ENCODE measurements at regions not wholly inside any gene's neighbourhood (a gene's known extent, or its start where the extent isn't known, plus 50 kb on each side); places are given as distances from the start of the nearest gene placed in this dataset.

GRCh38 chr12:58521796-58522195 is 398.5 kb downstream of the LRIG3 start:
- FAIRE-seq (no peak), DNase-seq (ENCODE audit: insufficient read length, low spot score) (no peak)
- TF ChIP-seq TAF1 (IDR thresholded peaks at IDR 0.05; ENCODE audit: low read depth, low read length) (no peak), SPI1 (IDR thresholded peaks at IDR 0.05; ENCODE audit: low read depth, low read length) (no peak), POLR2A (IDR thresholded peaks at IDR 0.05; ENCODE audit: low read depth, low read length) (no peak), PAX5 (IDR thresholded peaks at IDR 0.05; ENCODE audit: insufficient read depth, low read length, severe bottlenecking) (no peak), POLR2AphosphoS5 (IDR thresholded peaks at IDR 0.05; ENCODE audit: low read depth, low read length) (no peak), POU2F2 (IDR thresholded peaks at IDR 0.05; ENCODE audit: low read depth, low read length) (no peak)

- no peak for TF ChIP-seq POLR2A (IDR thresholded peaks at IDR 0.05; ENCODE audit: low read depth, low read length)
- TF ChIP-seq PAX5 (IDR thresholded peaks at IDR 0.05; ENCODE audit: insufficient read depth, low read length, severe bottlenecking), result no peak
- TF ChIP-seq SPI1 (IDR thresholded peaks at IDR 0.05; ENCODE audit: low read depth, low read length), result no peak
- TF ChIP-seq TAF1 (IDR thresholded peaks at IDR 0.05; ENCODE audit: low read depth, low read length), result no peak
- no peak for TF ChIP-seq POLR2AphosphoS5 (IDR thresholded peaks at IDR 0.05; ENCODE audit: low read depth, low read length)
- TF ChIP-seq POU2F2 (IDR thresholded peaks at IDR 0.05; ENCODE audit: low read depth, low read length), result no peak
- DNase-seq (ENCODE audit: insufficient read length, low spot score), result no peak
Measured at GRCh38 chr12:58523360-58523759, 396.9 kb downstream of the LRIG3 start.

GRCh38 chr12:58528271-58528670 is 392.0 kb downstream of the LRIG3 start:
- DNase-seq (ENCODE audit: insufficient read length, low spot score), result no peak

More at GRCh38 chr12:58523360-58523759, 396.9 kb downstream of the LRIG3 start:
- no peak for FAIRE-seq

GRCh38 chr12:58529114-58529665 is 391.1 kb downstream of the LRIG3 start:
- FAIRE-seq (no peak), DNase-seq (ENCODE audit: insufficient read length, low spot score) (no peak)
- no peak for TF ChIP-seq TAF1 (IDR thresholded peaks at IDR 0.05; ENCODE audit: low read depth, low read length)
- no peak for TF ChIP-seq PAX5 (IDR thresholded peaks at IDR 0.05; ENCODE audit: insufficient read depth, low read length, severe bottlenecking)
- no peak for TF ChIP-seq POLR2A (IDR thresholded peaks at IDR 0.05; ENCODE audit: low read depth, low read length)
- no peak for TF ChIP-seq POLR2AphosphoS5 (IDR thresholded peaks at IDR 0.05; ENCODE audit: low read depth, low read length)
- no peak for TF ChIP-seq SPI1 (IDR thresholded peaks at IDR 0.05; ENCODE audit: low read depth, low read length)
- no peak for TF ChIP-seq POU2F2 (IDR thresholded peaks at IDR 0.05; ENCODE audit: low read depth, low read length)

More at GRCh38 chr12:58528271-58528670, 392.0 kb downstream of the LRIG3 start:
- FAIRE-seq, result no peak
- TF ChIP-seq POLR2AphosphoS5 (IDR thresholded peaks at IDR 0.05; ENCODE audit: low read depth, low read length) (no peak), TAF1 (IDR thresholded peaks at IDR 0.05; ENCODE audit: low read depth, low read length) (no peak), POU2F2 (IDR thresholded peaks at IDR 0.05; ENCODE audit: low read depth, low read length) (no peak), PAX5 (IDR thresholded peaks at IDR 0.05; ENCODE audit: insufficient read depth, low read length, severe bottlenecking) (no peak), SPI1 (IDR thresholded peaks at IDR 0.05; ENCODE audit: low read depth, low read length) (no peak), POLR2A (IDR thresholded peaks at IDR 0.05; ENCODE audit: low read depth, low read length) (no peak)

- TF ChIP-seq POLR2AphosphoS5 (IDR thresholded peaks at IDR 0.05; ENCODE audit: low read depth, low read length) (no peak), PAX5 (IDR thresholded peaks at IDR 0.05; ENCODE audit: insufficient read depth, low read length, severe bottlenecking) (no peak), TAF1 (IDR thresholded peaks at IDR 0.05; ENCODE audit: low read depth, low read length) (no peak), POU2F2 (IDR thresholded peaks at IDR 0.05; ENCODE audit: low read depth, low read length) (no peak), SPI1 (IDR thresholded peaks at IDR 0.05; ENCODE audit: low read depth, low read length) (no peak), POLR2A (IDR thresholded peaks at IDR 0.05; ENCODE audit: low read depth, low read length) (no peak)
- DNase-seq (ENCODE audit: insufficient read length, low spot score) (no peak), FAIRE-seq (no peak)
Measured at GRCh38 chr12:58529897-58530741, 390.2 kb downstream of the LRIG3 start.

GRCh38 chr12:58530742-58531062 is 389.6 kb downstream of the LRIG3 start:
- DNase-seq (ENCODE audit: insufficient read length, low spot score), result no peak
- FAIRE-seq, result no peak
- no peak for TF ChIP-seq PAX5 (IDR thresholded peaks at IDR 0.05; ENCODE audit: insufficient read depth, low read length, severe bottlenecking)
- no peak for TF ChIP-seq POLR2A (IDR thresholded peaks at IDR 0.05; ENCODE audit: low read depth, low read length)
- TF ChIP-seq POU2F2 (IDR thresholded peaks at IDR 0.05; ENCODE audit: low read depth, low read length), result no peak
- no peak for TF ChIP-seq SPI1 (IDR thresholded peaks at IDR 0.05; ENCODE audit: low read depth, low read length)
- no peak for TF ChIP-seq POLR2AphosphoS5 (IDR thresholded peaks at IDR 0.05; ENCODE audit: low read depth, low read length)
- TF ChIP-seq TAF1 (IDR thresholded peaks at IDR 0.05; ENCODE audit: low read depth, low read length), result no peak

- FAIRE-seq, result no peak
- TF ChIP-seq TAF1 (IDR thresholded peaks at IDR 0.05; ENCODE audit: low read depth, low read length) (no peak), POLR2AphosphoS5 (IDR thresholded peaks at IDR 0.05; ENCODE audit: low read depth, low read length) (no peak), POLR2A (IDR thresholded peaks at IDR 0.05; ENCODE audit: low read depth, low read length) (no peak), SPI1 (IDR thresholded peaks at IDR 0.05; ENCODE audit: low read depth, low read length) (no peak), PAX5 (IDR thresholded peaks at IDR 0.05; ENCODE audit: insufficient read depth, low read length, severe bottlenecking) (no peak), POU2F2 (IDR thresholded peaks at IDR 0.05; ENCODE audit: low read depth, low read length) (no peak)
- no peak for DNase-seq (ENCODE audit: insufficient read length, low spot score)
Measured at GRCh38 chr12:58532855-58533608, 387.3 kb downstream of the LRIG3 start.

- no peak for FAIRE-seq
- DNase-seq (ENCODE audit: insufficient read length, low spot score), result no peak
- TF ChIP-seq POLR2AphosphoS5 (IDR thresholded peaks at IDR 0.05; ENCODE audit: low read depth, low read length) (no peak), POU2F2 (IDR thresholded peaks at IDR 0.05; ENCODE audit: low read depth, low read length) (no peak), POLR2A (IDR thresholded peaks at IDR 0.05; ENCODE audit: low read depth, low read length) (no peak), SPI1 (IDR thresholded peaks at IDR 0.05; ENCODE audit: low read depth, low read length) (no peak), PAX5 (IDR thresholded peaks at IDR 0.05; ENCODE audit: insufficient read depth, low read length, severe bottlenecking) (no peak), TAF1 (IDR thresholded peaks at IDR 0.05; ENCODE audit: low read depth, low read length) (no peak)
Measured at GRCh38 chr12:58533652-58534051, 386.7 kb downstream of the LRIG3 start.

- no peak for TF ChIP-seq SPI1 (IDR thresholded peaks at IDR 0.05; ENCODE audit: low read depth, low read length)
- TF ChIP-seq POLR2A (IDR thresholded peaks at IDR 0.05; ENCODE audit: low read depth, low read length), result no peak
- no peak for TF ChIP-seq POU2F2 (IDR thresholded peaks at IDR 0.05; ENCODE audit: low read depth, low read length)
- no peak for TF ChIP-seq PAX5 (IDR thresholded peaks at IDR 0.05; ENCODE audit: insufficient read depth, low read length, severe bottlenecking)
- TF ChIP-seq TAF1 (IDR thresholded peaks at IDR 0.05; ENCODE audit: low read depth, low read length), result no peak
- TF ChIP-seq POLR2AphosphoS5 (IDR thresholded peaks at IDR 0.05; ENCODE audit: low read depth, low read length), result no peak
- DNase-seq (ENCODE audit: insufficient read length, low spot score), result no peak
- no peak for FAIRE-seq
Measured at GRCh38 chr12:58537278-58537677, 383.0 kb downstream of the LRIG3 start.
